Naive thymus-derived CD8-positive, alpha-beta T cell (primary cell): ENCODE measurements at regions not wholly inside any gene's neighbourhood (a gene's known extent, or its start where the extent isn't known, plus 50 kb on each side); places are given as distances from the start of the nearest gene placed in this dataset.
"Not testable (repeated sequence)": the region's sequence is repeated elsewhere in the genome, so short reads cannot be mapped to it uniquely, and the experiment has no call there.

ENCODE experiments used
- ATAC-seq, 2 donors: fragments of 150-1000 bp; cut with Tn5 transposase in 1 of 2; sonication (Bioruptor Pico), chemical (Tn5 transposase) in 1 of 2; 1 replicate in 1 of 2; 2 replicates in 1 of 2; pipeline ENCODE4 v1.10.0; 2021; ENCODE audit warnings: mild to moderate bottlenecking in 2 of 2, moderate library complexity in 2 of 2
- POLR2A ChIA-PET: fragments of 350-600 bp; sonication (Branson Sonifier 250); formaldehyde crosslinking; loops from one replicate; lab custom pipeline; 2021; ENCODE audit warnings: antibody characterized with exemption; lab: Charles Lee
- DNase-seq, 10 donors: peaks; one replicate each; pipeline versions ENCODE4 v3.0.0 to v3.0.0-alpha.2; 2020 to 2022
- H3K27ac Mint-ChIP-seq, 10 donors: one replicate each; pipeline ENCODE4 v1.8.0; 2020 to 2022; ENCODE audit warnings: mild to moderate bottlenecking in 10 of 10, mixed read lengths in 10 of 10, moderate library complexity in 4 of 10, inconsistent platforms in 1 of 10
- H3K27me3 Mint-ChIP-seq, 5 donors: one replicate each; pipeline ENCODE4 v1.8.0; 2021 to 2022; ENCODE audit warnings: mixed read lengths in 5 of 5
- H3K36me3 Mint-ChIP-seq, 3 donors: one replicate each; pipeline ENCODE4 v1.8.0; 2020 to 2022; ENCODE audit warnings: mixed read lengths in 3 of 3, mild to moderate bottlenecking in 2 of 3, inconsistent platforms in 1 of 3
- H3K4me1 Mint-ChIP-seq, 4 donors: one replicate each; pipeline ENCODE4 v1.8.0; 2021 to 2022; ENCODE audit warnings: mixed read lengths in 4 of 4
- H3K4me3 Mint-ChIP-seq, 10 donors: one replicate each; pipeline ENCODE4 v1.8.0; 2020 to 2022; ENCODE audit warnings: mild to moderate bottlenecking in 10 of 10, mixed read lengths in 10 of 10, moderate library complexity in 6 of 10, inconsistent platforms in 1 of 10
- H3K9me3 Mint-ChIP-seq, 9 donors: one replicate each; pipeline ENCODE4 v1.8.0; 2020 to 2022; ENCODE audit warnings: mixed read lengths in 9 of 9, mild to moderate bottlenecking in 3 of 9, inconsistent platforms in 1 of 9, moderate library complexity in 1 of 9

- not testable (repeated sequence) for ATAC-seq, H3K27me3 Mint-ChIP-seq, H3K9me3 Mint-ChIP-seq, H3K36me3 Mint-ChIP-seq
- H3K4me1 Mint-ChIP-seq: peaks cover 20 to 55% (median 47%) of the 10 kb centered on the region in 4 donors
- DNase-seq: peak in 2 of 10 donors; percentile 20 to 46
- POLR2A ChIA-PET: interaction anchor here (0.6 to 7.7 kb wide), 4 partner anchors 29 to 245 kb away, joined by 3 to 96 read pairs (median 8); no protein-coding TSS in a partner anchor
- peak overlapping the region; percentile 29 to 80 (median 59) for H3K4me3 Mint-ChIP-seq
- H3K27ac Mint-ChIP-seq: peak overlapping the region; percentile 81 to 98 (median 94)
Measured at GRCh38 chr5:40435706-40436105, 244.0 kb upstream of the PTGER4 start.

GRCh38 chr5:40432836-40433235 lies 246.9 kb upstream of the PTGER4 start:
- POLR2A ChIA-PET: interaction anchor here (3.0 kb wide), 1 partner anchor 23 kb away, joined by 10 read pairs; no protein-coding TSS in a partner anchor
- H3K27ac Mint-ChIP-seq: peak overlapping the region in 4 of 10 donors; percentile 13 to 50 (median 20)
- no peak for ATAC-seq

GRCh38 chr5:40431734-40432133 lies 248.0 kb upstream of the PTGER4 start:
- H3K27ac Mint-ChIP-seq: peak overlapping the region in 1 of 10 donors; percentile 39
- ATAC-seq (no peak), DNase-seq (no peak)
- no peaks in the 10 kb centered on the region for H3K36me3 Mint-ChIP-seq
- no peaks in the 10 kb centered on the region for H3K27me3 Mint-ChIP-seq
- no peak overlapping the region for H3K4me3 Mint-ChIP-seq
- no peaks in the 10 kb centered on the region for H3K9me3 Mint-ChIP-seq
- POLR2A ChIA-PET: interaction anchor here (3.0 kb wide), 1 partner anchor 21 kb away, joined by 10 read pairs; no protein-coding TSS in a partner anchor
- peaks cover 15 to 46% (median 35%) of the 10 kb centered on the region in 4 donors for H3K4me1 Mint-ChIP-seq

More at GRCh38 chr5:40432836-40433235, 246.9 kb upstream of the PTGER4 start:
- Mint-ChIP-seq H3K27me3 (no peaks in the 10 kb centered on the region), H3K9me3 (no peaks in the 10 kb centered on the region), H3K36me3 (no peaks in the 10 kb centered on the region), H3K4me1 (peaks cover 21 to 57% (median 45%) of the 10 kb centered on the region in 4 donors), H3K4me3 (no peak overlapping the region)
- DNase-seq: no peak

- Mint-ChIP-seq H3K36me3 (no peaks in the 10 kb centered on the region), H3K27me3 (no peaks in the 10 kb centered on the region), H3K4me1 (peaks cover 13 to 36% (median 24%) of the 10 kb centered on the region in 4 donors), H3K27ac (peak overlapping the region in 4 of 10 donors; percentile 8 to 80 (median 62)), H3K4me3 (peak overlapping the region in 2 of 10 donors; percentile 16 to 25), H3K9me3 (peaks cover 0 to 9% (median 0%) of the 10 kb centered on the region in 9 donors)
- ATAC-seq (no peak), DNase-seq (no peak)
- POLR2A ChIA-PET: no interaction called here
Measured at GRCh38 chr5:40430101-40430710, 249.5 kb upstream of the PTGER4 start.

GRCh38 chr5:40429258-40430100 lies 250.2 kb upstream of the PTGER4 start:
- DNase-seq (no peak), ATAC-seq (no peak)
- POLR2A ChIA-PET: no interaction called here
- peak overlapping the region in 8 of 10 donors; percentile 10 to 80 (median 43) for H3K27ac Mint-ChIP-seq
- H3K9me3 Mint-ChIP-seq: peaks cover 0 to 9% (median 0%) of the 10 kb centered on the region in 9 donors
- peaks cover 10 to 30% (median 19%) of the 10 kb centered on the region in 4 donors for H3K4me1 Mint-ChIP-seq
- H3K4me3 Mint-ChIP-seq: peak overlapping the region in 2 of 10 donors; percentile 16 to 25
- H3K27me3 Mint-ChIP-seq: no peaks in the 10 kb centered on the region
- no peaks in the 10 kb centered on the region for H3K36me3 Mint-ChIP-seq

- H3K27ac Mint-ChIP-seq: peak overlapping the region in 5 of 10 donors; percentile 10 to 71 (median 46)
- H3K4me3 Mint-ChIP-seq: no peak overlapping the region
- POLR2A ChIA-PET: interaction anchor here (0.9 kb wide), 1 partner anchor 19 kb away, joined by 3 read pairs; no protein-coding TSS in a partner anchor
- ATAC-seq (no peak), DNase-seq (no peak)
- H3K4me1 Mint-ChIP-seq: peaks cover 8 to 28% (median 19%) of the 10 kb centered on the region in 4 donors
- H3K9me3 Mint-ChIP-seq: peaks cover 0 to 9% (median 0%) of the 10 kb centered on the region in 9 donors
- no peaks in the 10 kb centered on the region for H3K36me3 Mint-ChIP-seq
- H3K27me3 Mint-ChIP-seq: no peaks in the 10 kb centered on the region
Measured at GRCh38 chr5:40428815-40429214, 250.9 kb upstream of the PTGER4 start.

GRCh38 chr5:40428126-40428525 lies 251.6 kb upstream of the PTGER4 start:
- DNase-seq (no peak), ATAC-seq (no peak)
- Mint-ChIP-seq H3K4me1 (peaks cover 7 to 27% (median 17%) of the 10 kb centered on the region in 4 donors), H3K36me3 (peaks cover 0 to 3% (median 0%) of the 10 kb centered on the region in 3 donors), H3K9me3 (peaks cover 0 to 9% (median 0%) of the 10 kb centered on the region in 9 donors), H3K4me3 (no peak overlapping the region), H3K27me3 (no peaks in the 10 kb centered on the region), H3K27ac (peak overlapping the region in 4 of 10 donors; percentile 4 to 71 (median 50))
- POLR2A ChIA-PET: interaction anchor here (0.9 kb wide), 1 partner anchor 18 kb away, joined by 3 read pairs; no protein-coding TSS in a partner anchor

- Mint-ChIP-seq H3K9me3 (peaks cover 2 to 21% (median 7%) of the 10 kb centered on the region in 9 donors), H3K4me1 (peaks cover 8 to 13% (median 9%) of the 10 kb centered on the region in 4 donors), H3K27ac (peak overlapping the region in 2 of 10 donors; percentile 66 to 89), H3K36me3 (peaks cover 0 to 12% (median 6%) of the 10 kb centered on the region in 3 donors)
- H3K27me3 Mint-ChIP-seq, ATAC-seq, H3K4me3 Mint-ChIP-seq, DNase-seq, POLR2A ChIA-PET: not testable (repeated sequence)
Measured at GRCh38 chr5:40417046-40417810, 262.5 kb upstream of the PTGER4 start.

- Mint-ChIP-seq H3K9me3 (peaks cover 4 to 16% (median 6%) of the 10 kb centered on the region in 9 donors), H3K36me3 (peaks cover 0 to 8% (median 6%) of the 10 kb centered on the region in 3 donors), H3K4me3 (no peak overlapping the region), H3K27me3 (no peaks in the 10 kb centered on the region), H3K4me1 (peaks cover 6 to 14% (median 9%) of the 10 kb centered on the region in 4 donors), H3K27ac (peak overlapping the region in 3 of 10 donors; percentile 48 to 83 (median 66))
- POLR2A ChIA-PET: no interaction called here
- ATAC-seq (no peak), DNase-seq (no peak)
Measured at GRCh38 chr5:40416588-40416987, 263.1 kb upstream of the PTGER4 start.

GRCh38 chr5:40416098-40416497 lies 263.6 kb upstream of the PTGER4 start:
- no peaks in the 10 kb centered on the region for H3K27me3 Mint-ChIP-seq
- H3K4me3 Mint-ChIP-seq: no peak overlapping the region
- H3K4me1 Mint-ChIP-seq: peaks cover 9 to 19% (median 11%) of the 10 kb centered on the region in 4 donors
- H3K36me3 Mint-ChIP-seq: peaks cover 0 to 7% (median 6%) of the 10 kb centered on the region in 3 donors
- ATAC-seq (no peak), DNase-seq (no peak)
- H3K9me3 Mint-ChIP-seq: peaks cover 3 to 13% (median 7%) of the 10 kb centered on the region in 9 donors
- POLR2A ChIA-PET: no interaction called here
- H3K27ac Mint-ChIP-seq: peak overlapping the region in 2 of 10 donors; percentile 41 to 54

- Mint-ChIP-seq H3K36me3 (peaks cover 0 to 7% (median 4%) of the 10 kb centered on the region in 3 donors), H3K9me3 (peaks cover 0 to 10% (median 4%) of the 10 kb centered on the region in 9 donors), H3K4me1 (peaks cover 10 to 30% (median 19%) of the 10 kb centered on the region in 4 donors), H3K27ac (peak overlapping the region in 3 of 10 donors; percentile 8 to 63 (median 44)), H3K27me3 (no peaks in the 10 kb centered on the region), H3K4me3 (no peak overlapping the region)
- POLR2A ChIA-PET: no interaction called here
- ATAC-seq (no peak), DNase-seq (no peak)
Measured at GRCh38 chr5:40414922-40415321, 264.8 kb upstream of the PTGER4 start.

GRCh38 chr5:40413743-40414142 lies 266.0 kb upstream of the PTGER4 start:
- DNase-seq (no peak), ATAC-seq (no peak)
- POLR2A ChIA-PET: no interaction called here
- no peak overlapping the region for H3K4me3 Mint-ChIP-seq
- H3K9me3 Mint-ChIP-seq: peaks cover 0 to 10% (median 3%) of the 10 kb centered on the region in 9 donors
- H3K27ac Mint-ChIP-seq: no peak overlapping the region
- peaks cover 0 to 7% (median 4%) of the 10 kb centered on the region in 3 donors for H3K36me3 Mint-ChIP-seq
- H3K4me1 Mint-ChIP-seq: peaks cover 12 to 42% (median 30%) of the 10 kb centered on the region in 4 donors
- H3K27me3 Mint-ChIP-seq: no peaks in the 10 kb centered on the region
